OCI-LY7 (cell line): ENCODE measurements at regions not wholly inside any gene's neighbourhood (a gene's known extent, or its start where the extent isn't known, plus 50 kb on each side); places are given as distances from the start of the nearest gene placed in this dataset.

Experiments used
- EZH2phosphoT487 ChIP-seq: fragments of 200-600 bp; sonication (generic); IDR thresholded peaks from 2 replicates; pipeline ENCODE4 v1.6.1; 2018; ENCODE audit warnings: low read depth, borderline replicate concordance, mild to moderate bottlenecking, mixed run types, antibody characterized with exemption, low read length, moderate library complexity, mixed read lengths
- TF ChIP-seq, protein P1 (sequence below): fragments of 200-600 bp; sonication (generic); conservative IDR thresholded peaks from 2 replicates; pipeline ENCODE4 v1.5.1; 2014; ENCODE audit warnings: mild to moderate bottlenecking, antibody characterized with exemption, low read length, moderate library complexity, mixed read lengths

DNA sequence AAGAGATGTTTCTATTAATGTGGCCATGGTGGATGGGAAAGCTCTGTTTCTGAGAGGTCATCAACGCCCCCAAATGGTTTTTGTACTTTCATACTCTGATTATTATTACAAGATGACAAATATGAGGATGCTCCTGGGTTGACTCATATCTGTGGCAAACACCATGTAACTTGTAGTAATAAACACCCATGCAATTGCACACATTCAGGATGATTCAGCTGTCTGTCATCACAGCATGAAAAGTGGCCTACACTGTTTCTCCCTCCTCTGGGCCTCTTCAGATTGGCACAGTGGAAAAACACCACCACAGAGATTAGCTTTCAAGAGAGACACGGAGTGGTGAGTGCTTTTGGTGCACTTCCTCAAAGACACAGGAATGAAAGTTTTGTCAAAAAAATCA is 85.4 kb downstream of the MTNR1B start:
- TF ChIP-seq EZH2phosphoT487: no peak
- TF ChIP-seq, protein P1, sequence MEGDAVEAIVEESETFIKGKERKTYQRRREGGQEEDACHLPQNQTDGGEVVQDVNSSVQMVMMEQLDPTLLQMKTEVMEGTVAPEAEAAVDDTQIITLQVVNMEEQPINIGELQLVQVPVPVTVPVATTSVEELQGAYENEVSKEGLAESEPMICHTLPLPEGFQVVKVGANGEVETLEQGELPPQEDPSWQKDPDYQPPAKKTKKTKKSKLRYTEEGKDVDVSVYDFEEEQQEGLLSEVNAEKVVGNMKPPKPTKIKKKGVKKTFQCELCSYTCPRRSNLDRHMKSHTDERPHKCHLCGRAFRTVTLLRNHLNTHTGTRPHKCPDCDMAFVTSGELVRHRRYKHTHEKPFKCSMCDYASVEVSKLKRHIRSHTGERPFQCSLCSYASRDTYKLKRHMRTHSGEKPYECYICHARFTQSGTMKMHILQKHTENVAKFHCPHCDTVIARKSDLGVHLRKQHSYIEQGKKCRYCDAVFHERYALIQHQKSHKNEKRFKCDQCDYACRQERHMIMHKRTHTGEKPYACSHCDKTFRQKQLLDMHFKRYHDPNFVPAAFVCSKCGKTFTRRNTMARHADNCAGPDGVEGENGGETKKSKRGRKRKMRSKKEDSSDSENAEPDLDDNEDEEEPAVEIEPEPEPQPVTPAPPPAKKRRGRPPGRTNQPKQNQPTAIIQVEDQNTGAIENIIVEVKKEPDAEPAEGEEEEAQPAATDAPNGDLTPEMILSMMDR: no peak
